Natural killer cell (primary cell): ENCODE measurements at regions not wholly inside any gene's neighbourhood (a gene's known extent, or its start where the extent isn't known, plus 50 kb on each side); places are given as distances from the start of the nearest gene placed in this dataset.

Experiments
- ATAC-seq, 3 donors: fragments of 150-1000 bp in 2 of 3; fragments of 200-7000 bp in 1 of 3; cut with Tn5 transposase; 1 replicate in 1 of 3; 2 replicates in 2 of 3; pipeline ENCODE4 v1.10.0; 2021; ENCODE audit warnings: mild to moderate bottlenecking in 2 of 3, moderate library complexity in 2 of 3
- DNase-seq, 2 donors: peaks; one replicate each; pipeline versions ENCODE4 v3.0.0 to v3.0.0-alpha.2; 2013 to 2021; ENCODE audit warnings: mixed read lengths in 1 of 2
- H3K27ac ChIP-seq: one replicate; pipeline ENCODE4 v1.5.1; 2013; ENCODE audit warnings: mild to moderate bottlenecking, low read length
- H3K27me3 ChIP-seq: one replicate; pipeline ENCODE4 v1.6.1; 2013; ENCODE audit warnings: low read length; ENCODE audit not compliant: control insufficient read depth, insufficient read depth
- H3K36me3 ChIP-seq: one replicate; pipeline ENCODE4 v1.6.1; 2013; ENCODE audit warnings: low read length; ENCODE audit not compliant: control insufficient read depth, insufficient read depth
- H3K4me1 ChIP-seq: one replicate; pipeline ENCODE4 v1.6.1; 2013; ENCODE audit warnings: low read length; ENCODE audit not compliant: control insufficient read depth, insufficient read depth
- H3K4me3 ChIP-seq: one replicate; pipeline ENCODE4 v1.5.1; 2013; ENCODE audit warnings: low read length
- H3K9me3 ChIP-seq: one replicate; pipeline ENCODE4 v1.6.1; 2013; ENCODE audit warnings: low read length; ENCODE audit not compliant: control insufficient read depth, insufficient read depth
- H3K27ac Mint-ChIP-seq, 2 donors: one replicate each; pipeline ENCODE4 v1.8.0; 2022; ENCODE audit warnings: mild to moderate bottlenecking in 2 of 2, mixed read lengths in 2 of 2, moderate library complexity in 1 of 2
- H3K27me3 Mint-ChIP-seq, 2 donors: one replicate each; pipeline ENCODE4 v1.8.0; 2022; ENCODE audit warnings: low read depth in 2 of 2, mixed read lengths in 2 of 2
- H3K36me3 Mint-ChIP-seq: one replicate; pipeline ENCODE4 v1.8.0; 2022; ENCODE audit warnings: mixed read lengths
- H3K4me1 Mint-ChIP-seq, 2 donors: one replicate each; pipeline ENCODE4 v1.8.0; 2022; ENCODE audit warnings: mixed read lengths in 2 of 2
- H3K4me3 Mint-ChIP-seq: one replicate; pipeline ENCODE4 v1.8.0; 2022; ENCODE audit warnings: mild to moderate bottlenecking, moderate library complexity, mixed read lengths
- H3K9me3 Mint-ChIP-seq, 2 donors: one replicate each; pipeline ENCODE4 v1.8.0; 2022; ENCODE audit warnings: mixed read lengths in 2 of 2
- WGBS: methylation state at CpG from one replicate; pipeline ENCODE4 v1.1.7; 2013; ENCODE audit warnings: missing lambda C conversion rate; ENCODE audit not compliant: insufficient coverage; 5-methylcytosine and 5-hydroxymethylcytosine counted together
- intact Hi-C: fragments of 100-400 bp; cut with micrococcal nuclease; formaldehyde crosslinking; loops from one replicate; pipeline ENCODE4 v1.14.2; 2022
- TF ChIP-seq, protein P1 (sequence below): fragments of 200-600 bp; IDR thresholded peaks from one replicate; pipeline ENCODE4 v1.8.0; 2022; ENCODE audit warnings: antibody characterized with exemption

DNA sequence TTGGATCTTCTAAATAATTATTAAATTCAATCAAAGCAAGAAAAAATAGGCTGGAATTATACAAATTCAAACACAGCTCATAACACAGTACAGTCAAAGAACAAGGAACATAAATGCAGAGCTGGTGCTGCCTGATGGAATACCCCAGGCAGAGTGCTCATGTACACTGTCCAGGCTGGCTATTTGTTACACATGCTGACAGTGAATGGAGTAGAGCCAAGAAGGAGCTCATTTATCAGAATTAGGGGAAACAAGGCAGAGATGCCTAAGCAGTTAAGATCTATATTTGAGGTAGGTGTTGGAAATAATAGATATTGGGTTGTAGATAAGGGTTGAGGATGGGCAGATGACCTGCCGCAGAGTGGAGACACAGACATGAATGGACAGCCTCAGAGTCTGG lies 788.2 kb upstream of the ARPP21 start:
- peaks cover 9 to 16% of the 10 kb centered on the region in 2 donors for H3K9me3 Mint-ChIP-seq
- H3K27me3 Mint-ChIP-seq: no peaks in the 10 kb centered on the region
- H3K36me3 Mint-ChIP-seq: no peaks in the 10 kb centered on the region
- Histone ChIP-seq H3K36me3 (no peaks in the 10 kb centered on the region), H3K4me1 (no peaks in the 10 kb centered on the region), H3K4me3 (no peak overlapping the region), H3K27ac (no peak overlapping the region), H3K27me3 (no peaks in the 10 kb centered on the region), H3K9me3 (no peaks in the 10 kb centered on the region)
- no peaks in the 10 kb centered on the region for H3K4me1 Mint-ChIP-seq
- intact Hi-C loops: no loop called here
- ATAC-seq: no peak
- 89% methylated on average over 1 of the region's 1 CpG for WGBS
- H3K4me3 Mint-ChIP-seq: no peak overlapping the region
- no peak overlapping the region for H3K27ac Mint-ChIP-seq
- no peak for DNase-seq
- TF ChIP-seq, protein P1, sequence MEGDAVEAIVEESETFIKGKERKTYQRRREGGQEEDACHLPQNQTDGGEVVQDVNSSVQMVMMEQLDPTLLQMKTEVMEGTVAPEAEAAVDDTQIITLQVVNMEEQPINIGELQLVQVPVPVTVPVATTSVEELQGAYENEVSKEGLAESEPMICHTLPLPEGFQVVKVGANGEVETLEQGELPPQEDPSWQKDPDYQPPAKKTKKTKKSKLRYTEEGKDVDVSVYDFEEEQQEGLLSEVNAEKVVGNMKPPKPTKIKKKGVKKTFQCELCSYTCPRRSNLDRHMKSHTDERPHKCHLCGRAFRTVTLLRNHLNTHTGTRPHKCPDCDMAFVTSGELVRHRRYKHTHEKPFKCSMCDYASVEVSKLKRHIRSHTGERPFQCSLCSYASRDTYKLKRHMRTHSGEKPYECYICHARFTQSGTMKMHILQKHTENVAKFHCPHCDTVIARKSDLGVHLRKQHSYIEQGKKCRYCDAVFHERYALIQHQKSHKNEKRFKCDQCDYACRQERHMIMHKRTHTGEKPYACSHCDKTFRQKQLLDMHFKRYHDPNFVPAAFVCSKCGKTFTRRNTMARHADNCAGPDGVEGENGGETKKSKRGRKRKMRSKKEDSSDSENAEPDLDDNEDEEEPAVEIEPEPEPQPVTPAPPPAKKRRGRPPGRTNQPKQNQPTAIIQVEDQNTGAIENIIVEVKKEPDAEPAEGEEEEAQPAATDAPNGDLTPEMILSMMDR: no peak

- no peaks in the 10 kb centered on the region for H3K27me3 Mint-ChIP-seq
- 80% methylated on average over 1 of the region's 1 CpG for WGBS
- H3K27me3 ChIP-seq: no peaks in the 10 kb centered on the region
- H3K36me3 ChIP-seq: no peaks in the 10 kb centered on the region
- no peaks in the 10 kb centered on the region for H3K4me1 ChIP-seq
- H3K36me3 Mint-ChIP-seq: no peaks in the 10 kb centered on the region
- no peak overlapping the region for H3K27ac Mint-ChIP-seq
- TF ChIP-seq, protein P1: no peak
- H3K4me1 Mint-ChIP-seq: no peaks in the 10 kb centered on the region
- H3K9me3 ChIP-seq: no peaks in the 10 kb centered on the region
- intact Hi-C loops: no loop called here
- H3K27ac ChIP-seq: no peak overlapping the region
- H3K4me3 Mint-ChIP-seq: no peak overlapping the region
- ATAC-seq: no peak
- DNase-seq: no peak
- peaks cover 7 to 19% of the 10 kb centered on the region in 2 donors for H3K9me3 Mint-ChIP-seq
- no peak overlapping the region for H3K4me3 ChIP-seq
Observed at GRCh38 chr3:34852844-34853439, 786.4 kb upstream of the ARPP21 start.

- no peak for ATAC-seq
- intact Hi-C loops: no loop called here
- H3K27ac ChIP-seq: no peak overlapping the region
- no peaks in the 10 kb centered on the region for H3K27me3 ChIP-seq
- no peaks in the 10 kb centered on the region for H3K4me1 ChIP-seq
- Mint-ChIP-seq H3K27me3 (no peaks in the 10 kb centered on the region), H3K27ac (no peak overlapping the region), H3K4me1 (no peaks in the 10 kb centered on the region), H3K36me3 (no peaks in the 10 kb centered on the region), H3K4me3 (no peak overlapping the region), H3K9me3 (peaks cover 11 to 20% of the 10 kb centered on the region in 2 donors)
- H3K36me3 ChIP-seq: no peaks in the 10 kb centered on the region
- no peak for DNase-seq
- H3K4me3 ChIP-seq: no peak overlapping the region
- no peaks in the 10 kb centered on the region for H3K9me3 ChIP-seq
- TF ChIP-seq, protein P1: no peak
- WGBS: 40% methylated on average over 7 of the region's 7 CpGs
Observed at GRCh38 chr3:34856081-34856947, 783.0 kb upstream of the ARPP21 start.
